ENCODE measurements at regions not wholly inside any gene's neighbourhood (a gene's known extent, or its start where the extent isn't known, plus 50 kb on each side); places are given as distances from the start of the nearest gene placed in this dataset.
"Not testable (repeated sequence)": the region's sequence is repeated elsewhere in the genome, so short reads cannot be mapped to it uniquely, and the experiment has no call there.

- H3K27ac Mint-ChIP-seq, result no peak overlapping the region
- no peaks in the 10 kb centered on the region for H3K36me3 Mint-ChIP-seq
- Histone ChIP-seq H3K4me1 (ENCODE audit: control insufficient read depth, insufficient read depth, low read length) (no peaks in the 10 kb centered on the region), H3K9me3 (ENCODE audit: control insufficient read depth, insufficient read depth, low read length) (no peaks in the 10 kb centered on the region), H3K27me3 (ENCODE audit: control insufficient read depth, insufficient read depth, low read length) (no peaks in the 10 kb centered on the region), H3K4me3 (ENCODE audit: low read length) (no peak overlapping the region), H3K36me3 (ENCODE audit: control insufficient read depth, insufficient read depth, low read length) (no peaks in the 10 kb centered on the region), H3K27ac (ENCODE audit: low read length) (no peak overlapping the region)
- no peak overlapping the region for H3K4me3 Mint-ChIP-seq
- intact Hi-C loops (cut with micrococcal nuclease), result no loop called here
- DNase-seq (no peak), ATAC-seq (no peak)
- no peaks in the 10 kb centered on the region for H3K27me3 Mint-ChIP-seq (ENCODE audit: low read depth in 2 of 2)
- WGBS (ENCODE audit: insufficient coverage), result 80% methylated on average over 4 of the region's 4 CpGs
- peaks cover 13 to 18% of the 10 kb centered on the region in 2 donors for H3K9me3 Mint-ChIP-seq
- TF ChIP-seq CTCF (IDR thresholded peaks at IDR 0.05), result no peak
- no peaks in the 10 kb centered on the region for H3K4me1 Mint-ChIP-seq
Measured at GRCh38 chr5:118115791-118116190, 872.6 kb downstream of the DTWD2 start.

GRCh38 chr5:118111956-118112355 lies 876.4 kb downstream of the DTWD2 start:
- no peaks in the 10 kb centered on the region for H3K27me3 Mint-ChIP-seq (ENCODE audit: low read depth in 2 of 2)
- no peak overlapping the region for H3K27ac ChIP-seq (ENCODE audit: low read length)
- H3K36me3 ChIP-seq (ENCODE audit: control insufficient read depth, insufficient read depth, low read length), result no peaks in the 10 kb centered on the region
- no peak overlapping the region for H3K4me3 ChIP-seq (ENCODE audit: low read length)
- H3K27me3 ChIP-seq (ENCODE audit: control insufficient read depth, insufficient read depth, low read length), result no peaks in the 10 kb centered on the region
- no peaks in the 10 kb centered on the region for H3K9me3 ChIP-seq (ENCODE audit: control insufficient read depth, insufficient read depth, low read length)
- H3K4me3 Mint-ChIP-seq, result no peak overlapping the region
- TF ChIP-seq CTCF (IDR thresholded peaks at IDR 0.05), result no peak
- ATAC-seq, result no peak
- 69% methylated on average over 3 of the region's 5 CpGs for WGBS (ENCODE audit: insufficient coverage)
- H3K9me3 Mint-ChIP-seq, result peaks cover 7 to 14% of the 10 kb centered on the region in 2 donors
- H3K4me1 ChIP-seq (ENCODE audit: control insufficient read depth, insufficient read depth, low read length), result no peaks in the 10 kb centered on the region
- no peaks in the 10 kb centered on the region for H3K4me1 Mint-ChIP-seq
- intact Hi-C loops (cut with micrococcal nuclease), result no loop called here
- H3K27ac Mint-ChIP-seq, result no peak overlapping the region
- no peaks in the 10 kb centered on the region for H3K36me3 Mint-ChIP-seq
- no peak for DNase-seq

- H3K4me3 ChIP-seq (ENCODE audit: low read length); ATAC-seq; H3K4me1 Mint-ChIP-seq; H3K36me3 ChIP-seq (ENCODE audit: control insufficient read depth, insufficient read depth, low read length); DNase-seq; H3K36me3 Mint-ChIP-seq; intact Hi-C loops (cut with micrococcal nuclease); H3K27ac ChIP-seq (ENCODE audit: low read length); H3K27ac Mint-ChIP-seq; H3K9me3 ChIP-seq (ENCODE audit: control insufficient read depth, insufficient read depth, low read length); H3K9me3 Mint-ChIP-seq; H3K4me1 ChIP-seq (ENCODE audit: control insufficient read depth, insufficient read depth, low read length); H3K27me3 Mint-ChIP-seq (ENCODE audit: low read depth in 2 of 2); H3K27me3 ChIP-seq (ENCODE audit: control insufficient read depth, insufficient read depth, low read length); H3K4me3 Mint-ChIP-seq: not testable (repeated sequence)
- 67% methylated on average over 2 of the region's 3 CpGs for WGBS (ENCODE audit: insufficient coverage)
Measured at GRCh38 chr5:118107246-118107645, 881.1 kb downstream of the DTWD2 start.

GRCh38 chr5:118098716-118099115 lies 889.6 kb downstream of the DTWD2 start:
- Mint-ChIP-seq H3K27me3 (ENCODE audit: low read depth in 2 of 2) (no peaks in the 10 kb centered on the region), H3K4me1 (no peaks in the 10 kb centered on the region), H3K27ac (no peak overlapping the region), H3K36me3 (no peaks in the 10 kb centered on the region), H3K4me3 (no peak overlapping the region), H3K9me3 (peaks cover 6 to 12% of the 10 kb centered on the region in 2 donors)
- Histone ChIP-seq H3K27me3 (ENCODE audit: control insufficient read depth, insufficient read depth, low read length) (no peaks in the 10 kb centered on the region), H3K9me3 (ENCODE audit: control insufficient read depth, insufficient read depth, low read length) (peaks cover 4% of the 10 kb centered on the region), H3K27ac (ENCODE audit: low read length) (no peak overlapping the region), H3K36me3 (ENCODE audit: control insufficient read depth, insufficient read depth, low read length) (no peaks in the 10 kb centered on the region), H3K4me1 (ENCODE audit: control insufficient read depth, insufficient read depth, low read length) (no peaks in the 10 kb centered on the region), H3K4me3 (ENCODE audit: low read length) (no peak overlapping the region)
- intact Hi-C loops (cut with micrococcal nuclease), result no loop called here
- ATAC-seq (no peak), DNase-seq (no peak)
- TF ChIP-seq CTCF (IDR thresholded peaks at IDR 0.05), result no peak
- WGBS (ENCODE audit: insufficient coverage), result 100% methylated on average over 1 of the region's 1 CpG
